GM18505 (cell line): ENCODE measurements at regions not wholly inside any gene's neighbourhood (a gene's known extent, or its start where the extent isn't known, plus 50 kb on each side); places are given as distances from the start of the nearest gene placed in this dataset.
"Not testable (repeated sequence)": the region's sequence is repeated elsewhere in the genome, so short reads cannot be mapped to it uniquely, and the experiment has no call there.

Source experiments
- ATAC-seq: cut with Tn5 transposase; IDR thresholded peaks from one replicate; pipeline ENCODE4 v1.9.1; 2021; ENCODE audit not compliant: unreplicated experiment
- POLR2A ChIP-seq: IDR thresholded peaks from 4 replicates; pipeline ENCODE4 v1.6.1; 2011; ENCODE audit warnings: borderline replicate concordance; ENCODE audit not compliant: insufficient read depth, insufficient read length; ENCODE audit errors: extremely low read depth

- no peak for ATAC-seq
- TF ChIP-seq POLR2A: no peak
These were observed 66.3 kb upstream of the UFM1 start for GRCh38 chr13:38283346-38283745.

- no peak for TF ChIP-seq POLR2A
- ATAC-seq: no peak
These were observed 84.5 kb upstream of the UFM1 start for GRCh38 chr13:38265132-38265497.

GRCh38 chr13:38264363-38265131, 85.1 kb upstream of the UFM1 start:
- no peak for TF ChIP-seq POLR2A
- ATAC-seq: no peak

- ATAC-seq: no peak
- TF ChIP-seq POLR2A: no peak
These were observed 87.4 kb upstream of the UFM1 start for GRCh38 chr13:38262211-38262610.

- no peak for ATAC-seq
- no peak for TF ChIP-seq POLR2A
These were observed 94.1 kb upstream of the UFM1 start for GRCh38 chr13:38255600-38255999.

- no peak for TF ChIP-seq POLR2A
- no peak for ATAC-seq
These were observed 109.8 kb upstream of the UFM1 start for GRCh38 chr13:38239874-38240273.

GRCh38 chr13:38228322-38228721, 121.3 kb upstream of the UFM1 start:
- ATAC-seq: no peak
- TF ChIP-seq POLR2A: no peak

GRCh38 chr13:38226496-38226895, 123.2 kb upstream of the UFM1 start:
- TF ChIP-seq POLR2A: no peak
- no peak for ATAC-seq

- ATAC-seq: no peak
- TF ChIP-seq POLR2A: no peak
These were observed 126.6 kb upstream of the UFM1 start for GRCh38 chr13:38223089-38223488.

GRCh38 chr13:38221120-38221519, 128.5 kb upstream of the UFM1 start:
- not testable (repeated sequence) for ATAC-seq

GRCh38 chr13:38216181-38216580, 133.5 kb upstream of the UFM1 start:
- no peak for TF ChIP-seq POLR2A

GRCh38 chr13:38213314-38213713, 136.3 kb upstream of the UFM1 start:
- no peak for TF ChIP-seq POLR2A
- no peak for ATAC-seq

More at GRCh38 chr13:38216181-38216580, 133.5 kb upstream of the UFM1 start:
- ATAC-seq: no peak

- no peak for TF ChIP-seq POLR2A
- ATAC-seq: no peak
These were observed 138.6 kb upstream of the UFM1 start for GRCh38 chr13:38210928-38211596.

- TF ChIP-seq POLR2A: no peak
- ATAC-seq: no peak
These were observed 145.1 kb upstream of the UFM1 start for GRCh38 chr13:38204556-38204955.
